ENCODE measurements at regions not wholly inside any gene's neighbourhood (a gene's known extent, or its start where the extent isn't known, plus 50 kb on each side); places are given as distances from the start of the nearest gene placed in this dataset.

- TF ChIP-seq, protein P1, sequence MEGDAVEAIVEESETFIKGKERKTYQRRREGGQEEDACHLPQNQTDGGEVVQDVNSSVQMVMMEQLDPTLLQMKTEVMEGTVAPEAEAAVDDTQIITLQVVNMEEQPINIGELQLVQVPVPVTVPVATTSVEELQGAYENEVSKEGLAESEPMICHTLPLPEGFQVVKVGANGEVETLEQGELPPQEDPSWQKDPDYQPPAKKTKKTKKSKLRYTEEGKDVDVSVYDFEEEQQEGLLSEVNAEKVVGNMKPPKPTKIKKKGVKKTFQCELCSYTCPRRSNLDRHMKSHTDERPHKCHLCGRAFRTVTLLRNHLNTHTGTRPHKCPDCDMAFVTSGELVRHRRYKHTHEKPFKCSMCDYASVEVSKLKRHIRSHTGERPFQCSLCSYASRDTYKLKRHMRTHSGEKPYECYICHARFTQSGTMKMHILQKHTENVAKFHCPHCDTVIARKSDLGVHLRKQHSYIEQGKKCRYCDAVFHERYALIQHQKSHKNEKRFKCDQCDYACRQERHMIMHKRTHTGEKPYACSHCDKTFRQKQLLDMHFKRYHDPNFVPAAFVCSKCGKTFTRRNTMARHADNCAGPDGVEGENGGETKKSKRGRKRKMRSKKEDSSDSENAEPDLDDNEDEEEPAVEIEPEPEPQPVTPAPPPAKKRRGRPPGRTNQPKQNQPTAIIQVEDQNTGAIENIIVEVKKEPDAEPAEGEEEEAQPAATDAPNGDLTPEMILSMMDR (conservative IDR thresholded peaks at IDR 0.05): no peak
- no peak for TF ChIP-seq ZFX (IDR thresholded peaks at IDR 0.05)
Observed at GRCh38 chr14:97844042-97844441, 1046.9 kb downstream of the VRK1 start.
